IPS DF 4.7 (cell line): ENCODE measurements at regions not wholly inside any gene's neighbourhood (a gene's known extent, or its start where the extent isn't known, plus 50 kb on each side); places are given as distances from the start of the nearest gene placed in this dataset.

Experiments used
- DNase-seq: peaks from one replicate; pipeline ENCODE4 v3.0.0-alpha.2; 2013; ENCODE audit warnings: low spot score; ENCODE audit errors: extremely low read depth

DNA sequence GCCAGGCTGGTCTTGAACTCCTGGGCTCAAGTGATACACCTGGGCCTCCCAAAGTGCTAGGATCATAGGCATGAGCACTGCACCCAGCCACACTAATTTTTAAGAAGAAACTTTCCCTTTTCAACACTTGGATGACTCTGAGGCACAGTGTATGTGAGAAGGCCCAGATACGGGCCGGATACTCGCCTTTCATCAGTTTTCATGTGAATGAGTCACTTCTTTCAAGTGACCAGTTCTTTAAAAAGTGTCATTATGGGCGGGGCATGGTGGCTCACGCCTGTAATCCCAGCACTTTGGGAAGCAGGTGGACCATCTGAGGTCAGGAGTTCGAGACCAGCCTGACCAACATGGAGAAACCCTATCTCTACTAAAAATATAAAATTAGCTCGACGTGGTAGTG lies 120.8 kb downstream of the CTTN start:
- no peak for DNase-seq

- DNase-seq, result no peak
These were observed 123.4 kb downstream of the CTTN start for GRCh38 chr11:70521475-70522308.

- DNase-seq, result no peak
These were observed 123.9 kb downstream of the CTTN start for GRCh38 chr11:70522309-70522592.

- no peak for DNase-seq
These were observed 124.4 kb downstream of the CTTN start for GRCh38 chr11:70522593-70523311.

DNA sequence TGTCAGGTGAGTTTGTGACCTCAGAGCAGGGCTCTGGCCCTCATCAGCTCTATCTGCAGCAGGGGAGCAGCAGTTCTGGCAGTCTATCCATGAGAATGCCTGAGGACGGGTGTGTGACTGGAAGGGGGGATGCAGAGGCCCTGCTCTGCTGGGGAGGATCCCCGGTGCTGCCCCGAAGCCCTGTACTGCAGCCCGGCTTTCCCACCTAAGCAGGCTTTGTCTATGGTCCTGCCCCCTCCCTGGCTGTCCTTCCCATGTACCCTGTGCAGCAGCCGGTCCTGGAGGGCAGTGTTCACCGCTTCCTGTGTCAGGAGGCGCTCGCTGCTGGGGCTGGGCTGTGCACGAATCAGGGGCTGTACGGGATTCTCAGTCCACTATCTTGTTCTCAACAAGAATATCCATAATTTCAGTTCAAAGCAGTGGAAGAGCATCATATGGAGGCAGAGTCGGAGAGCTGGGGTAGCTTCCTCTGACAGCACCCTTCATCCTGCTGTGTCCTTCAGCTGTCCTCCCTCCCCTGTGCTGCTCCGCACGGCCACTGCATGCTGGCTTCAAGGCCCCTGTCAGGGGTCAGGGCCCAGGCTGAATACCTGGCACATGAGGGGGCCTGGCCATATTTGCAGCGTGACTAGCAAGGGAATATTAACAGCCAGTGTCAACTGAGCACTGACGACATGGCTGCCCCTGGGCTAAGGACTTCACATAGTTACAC lies 125.2 kb downstream of the CTTN start:
- no peak for DNase-seq

DNA sequence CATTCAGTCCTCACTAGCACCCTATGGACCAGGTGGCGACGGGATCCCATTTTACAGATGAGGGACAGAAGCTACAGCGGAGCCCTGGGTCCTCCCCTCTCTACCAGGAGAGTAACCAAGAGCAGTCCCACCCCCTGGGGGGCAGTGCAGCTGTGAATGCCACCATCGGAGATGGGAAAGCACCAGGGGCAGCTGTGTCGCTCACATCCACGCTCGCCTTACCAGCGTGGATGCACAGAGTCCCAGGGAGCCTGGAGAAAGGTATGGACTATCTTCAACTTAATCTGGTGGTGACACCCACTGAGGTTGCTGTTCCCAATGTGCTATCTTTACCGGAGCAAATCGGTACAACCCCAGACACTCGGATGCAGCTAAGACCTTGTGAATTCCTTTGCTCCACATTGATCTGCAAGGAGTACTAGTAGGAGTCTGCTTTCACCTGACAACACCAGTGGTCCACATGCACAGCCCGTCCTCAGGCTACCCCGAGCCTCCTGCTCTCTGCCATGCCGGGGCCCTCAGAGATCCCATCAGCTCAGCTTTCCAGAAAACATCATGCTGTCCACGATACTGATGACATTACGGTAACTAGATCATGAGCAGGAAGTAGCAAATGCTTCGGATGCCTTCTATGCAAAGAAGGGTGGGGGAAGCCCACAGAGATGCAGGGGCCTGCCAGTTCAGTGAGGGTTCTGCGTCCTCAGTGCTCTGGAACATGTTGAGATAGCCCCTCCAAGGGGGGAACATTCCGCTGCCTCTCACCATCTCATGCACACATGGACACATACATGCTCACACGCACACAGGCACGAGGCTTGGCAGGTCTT lies 126.0 kb downstream of the CTTN start:
- DNase-seq, result no peak

DNA sequence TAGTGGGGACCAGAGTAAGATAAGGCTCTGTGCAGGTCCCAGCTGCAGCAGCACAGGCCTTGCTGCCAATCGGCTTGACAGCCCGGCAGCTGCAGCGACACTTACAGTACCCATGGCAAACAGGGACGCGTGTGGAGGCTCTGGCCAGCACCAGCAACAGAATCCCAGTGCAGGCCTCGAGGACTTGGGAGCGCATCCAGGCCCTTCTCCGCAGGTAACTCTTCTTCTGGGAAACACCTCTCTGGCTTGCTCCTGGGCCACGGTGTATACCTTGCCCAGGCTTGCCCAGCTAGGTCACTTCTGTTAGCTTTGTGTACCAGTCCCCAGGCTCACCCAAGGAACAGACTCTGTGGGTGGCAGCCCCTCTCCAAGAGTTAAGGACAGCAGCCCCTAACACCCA lies 126.7 kb downstream of the CTTN start:
- no peak for DNase-seq

GRCh38 chr11:70525466-70525865 lies 127.1 kb downstream of the CTTN start:
- DNase-seq, result no peak

DNA sequence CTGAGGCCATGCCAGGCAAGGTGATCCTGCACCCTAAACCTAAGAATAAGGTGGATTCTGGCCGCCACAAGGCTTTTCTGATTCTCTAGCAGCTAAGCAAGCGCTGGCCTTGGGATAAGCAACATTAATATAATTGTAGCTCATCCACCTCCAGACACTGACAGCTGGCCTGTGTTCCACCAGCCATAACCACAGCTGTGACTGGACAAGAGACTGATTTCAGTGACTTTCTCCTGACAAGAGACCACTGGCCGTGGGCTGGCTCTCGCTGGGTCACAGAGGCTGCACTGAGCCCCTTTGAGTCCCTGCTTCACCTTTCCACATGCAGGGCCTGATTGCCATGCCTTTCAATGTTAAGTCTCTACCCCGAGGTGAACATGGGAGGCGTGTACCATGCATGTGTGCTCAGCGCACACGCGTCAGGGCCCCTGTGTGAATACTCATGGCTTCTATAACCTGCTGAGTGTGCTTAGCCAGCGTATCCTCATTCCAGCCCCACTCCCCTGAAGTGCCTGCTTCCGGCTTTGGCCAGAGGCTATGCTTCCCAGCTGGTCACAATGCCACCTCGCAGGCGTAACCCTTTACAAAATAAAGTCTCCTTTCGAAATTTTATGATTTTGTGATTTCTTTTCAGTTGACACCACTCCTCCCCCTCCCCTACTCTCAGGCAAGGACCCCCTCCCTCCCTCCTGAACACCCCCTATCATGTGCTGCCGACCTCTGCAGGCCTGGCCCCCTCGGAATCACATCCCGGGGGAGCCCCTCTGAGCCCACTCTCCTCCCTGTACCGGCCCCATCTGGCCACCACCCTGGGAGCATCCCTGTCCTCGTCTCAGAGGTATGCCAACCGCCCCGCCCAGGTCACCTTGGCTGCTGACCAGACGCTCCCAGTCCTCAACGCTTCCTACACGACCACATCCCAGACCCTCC lies 128.1 kb downstream of the CTTN start:
- DNase-seq, result no peak

- no peak for DNase-seq
These were observed 128.7 kb downstream of the CTTN start for GRCh38 chr11:70527046-70527395.

- no peak for DNase-seq
These were observed 129.2 kb downstream of the CTTN start for GRCh38 chr11:70527429-70528045.

GRCh38 chr11:70528046-70528793 lies 129.9 kb downstream of the CTTN start:
- DNase-seq, result no peak

DNA sequence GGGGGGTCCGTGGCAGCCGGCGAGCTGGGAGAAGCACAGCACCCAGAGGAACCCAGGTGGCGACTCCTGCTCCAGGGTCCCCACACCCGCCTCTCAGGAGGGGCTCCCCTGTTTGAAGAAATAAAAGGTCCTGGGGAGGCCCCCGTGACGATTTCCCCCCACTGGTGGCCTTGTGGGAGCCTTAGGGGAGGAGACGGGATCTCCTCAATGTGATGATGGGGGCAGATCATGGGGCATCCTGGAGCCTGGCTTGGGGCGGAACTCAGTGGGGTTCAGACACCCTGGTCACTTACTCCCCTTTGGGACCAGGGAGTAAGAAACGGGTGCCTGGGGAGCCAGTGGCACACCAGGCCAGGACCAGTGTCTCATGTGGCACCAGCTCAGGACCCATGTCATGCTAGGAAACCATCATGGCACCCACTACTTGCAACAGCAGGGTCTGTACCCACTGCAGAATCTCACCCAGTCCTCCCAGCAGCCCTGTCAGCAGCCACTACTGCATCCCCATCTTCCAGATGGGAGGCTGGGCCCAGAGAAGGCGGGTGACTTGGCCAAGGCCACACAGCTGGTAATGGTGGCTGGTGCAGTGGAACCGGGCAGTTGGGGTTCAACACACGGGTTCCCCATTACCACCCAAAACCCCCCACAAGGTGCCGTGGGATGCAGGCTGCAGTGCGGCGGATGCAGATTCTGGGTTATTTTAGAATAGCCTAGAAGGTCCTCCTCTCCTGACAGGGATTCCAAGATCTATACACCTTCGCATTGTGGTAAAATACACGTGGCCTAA lies 130.7 kb downstream of the CTTN start:
- DNase-seq, result no peak

DNA sequence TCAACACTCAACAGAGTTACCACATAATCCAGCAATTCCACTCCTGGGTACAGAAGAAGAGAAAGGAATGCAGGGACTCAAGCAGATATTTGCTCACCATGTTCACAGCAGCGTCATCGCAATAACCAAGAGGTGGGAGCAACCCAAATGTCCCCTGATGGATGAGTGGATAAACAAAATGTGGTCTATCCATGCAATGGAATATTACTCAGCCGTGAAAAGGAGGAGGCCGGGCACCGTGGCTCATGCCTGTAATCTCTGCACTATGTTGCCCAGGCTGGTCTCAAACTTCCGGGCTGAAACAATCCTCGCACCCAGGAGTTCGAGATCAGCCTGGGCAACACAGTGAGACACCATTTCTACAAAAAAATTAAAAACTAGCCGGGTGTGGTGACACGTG lies 131.7 kb downstream of the CTTN start:
- no peak for DNase-seq

DNA sequence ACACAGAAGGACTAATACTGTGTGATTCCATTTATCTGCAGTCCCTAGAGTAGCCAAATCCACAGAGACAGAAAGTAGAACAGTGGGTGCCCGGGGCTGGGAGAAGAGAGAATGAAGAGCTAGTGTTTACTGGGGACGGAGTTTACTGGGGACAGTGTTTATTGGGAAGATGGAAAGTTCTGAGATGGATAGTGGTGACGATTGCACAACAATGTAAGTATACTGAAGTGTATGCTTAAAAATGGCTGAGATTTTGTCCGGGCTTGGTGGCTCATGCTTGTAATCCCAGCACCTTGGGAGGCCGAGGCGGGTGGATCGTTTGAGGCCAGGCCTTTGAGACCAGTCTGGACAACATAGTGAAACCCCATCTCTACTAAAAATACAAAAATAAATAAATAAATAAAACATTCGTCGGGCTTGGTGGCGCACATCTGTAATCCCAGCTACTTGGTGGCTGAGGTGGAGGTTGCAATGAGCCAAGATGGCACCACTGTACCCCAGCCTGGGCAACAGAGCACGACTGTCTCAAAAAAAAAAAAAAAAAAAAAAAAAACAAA lies 132.4 kb downstream of the CTTN start:
- no peak for DNase-seq

DNA sequence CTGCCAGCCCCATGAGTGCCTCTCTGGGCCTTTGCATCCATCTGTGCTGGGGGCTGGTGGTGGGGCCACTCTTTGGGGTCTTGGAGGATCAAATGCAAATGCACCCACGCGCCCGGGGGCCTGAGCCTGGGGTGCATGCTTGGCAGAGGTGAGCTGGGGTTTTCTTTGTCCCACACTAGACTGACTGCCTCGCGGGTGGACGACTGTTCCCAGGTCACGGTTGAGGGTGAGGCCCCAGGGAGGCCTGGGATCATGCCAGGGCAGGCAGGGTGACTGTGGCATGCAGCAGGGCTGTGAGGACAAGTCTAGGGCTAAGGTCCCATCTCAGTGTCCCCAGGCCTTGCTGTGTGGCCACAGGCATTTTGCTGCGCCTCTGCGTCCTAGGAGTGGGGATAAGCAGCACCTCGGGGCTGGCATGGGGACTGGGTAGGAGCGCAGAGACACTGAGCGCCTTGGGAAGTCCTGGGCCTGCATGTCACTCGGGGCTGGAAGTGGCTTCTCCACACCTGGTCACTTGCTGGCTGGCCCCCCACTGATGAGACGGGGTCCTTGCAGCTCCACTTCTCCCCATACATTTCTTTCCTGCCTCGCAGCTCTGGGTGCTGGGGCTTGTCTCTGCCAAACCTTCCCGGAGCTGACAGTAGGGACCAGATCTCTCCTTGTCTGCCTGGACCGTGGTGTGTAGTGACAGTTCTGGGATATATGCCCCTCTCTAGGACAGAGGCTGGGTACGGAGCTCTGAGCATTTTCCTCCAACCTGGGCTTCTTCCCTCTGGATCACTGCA lies 133.1 kb downstream of the CTTN start:
- no peak for DNase-seq

DNA sequence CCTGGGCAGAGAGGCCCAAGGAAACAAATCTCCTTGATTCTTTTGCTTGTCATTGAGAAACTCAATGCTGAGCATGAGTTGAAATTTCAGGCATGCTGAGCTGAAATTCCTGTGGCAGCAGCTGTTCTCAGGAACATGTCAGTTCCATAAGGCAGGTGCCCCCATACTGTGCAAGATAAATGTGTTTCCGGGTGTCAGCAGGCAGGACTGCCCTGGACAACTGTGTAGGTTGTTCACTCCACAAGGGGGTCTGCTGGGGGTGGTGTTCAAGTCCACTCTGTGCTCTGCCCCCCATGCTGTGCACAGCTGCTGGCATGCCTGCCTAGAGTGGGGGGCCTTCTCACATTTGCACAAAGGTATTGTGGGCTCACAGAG lies 133.7 kb downstream of the CTTN start:
- no peak for DNase-seq

DNA sequence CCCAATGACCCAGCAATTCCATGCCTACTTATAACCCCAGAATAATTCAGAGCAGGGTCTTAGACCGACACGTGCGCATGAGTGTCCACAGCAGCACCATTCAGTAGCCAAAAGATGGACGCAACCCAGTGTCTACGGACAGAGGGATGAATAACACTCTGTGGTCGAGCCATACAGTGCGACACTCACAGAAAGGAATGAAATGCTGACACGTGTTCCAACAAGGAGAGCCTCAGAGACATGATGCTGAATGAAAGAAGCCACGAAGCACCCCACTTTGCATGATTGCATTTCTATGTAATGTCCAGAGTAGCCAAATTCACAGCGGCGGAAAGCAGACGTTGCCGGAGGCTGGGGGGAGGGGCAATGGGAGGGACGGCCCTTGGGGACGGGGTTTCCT lies 134.4 kb downstream of the CTTN start:
- no peak for DNase-seq
